ENCODE measurements at regions not wholly inside any gene's neighbourhood (a gene's known extent, or its start where the extent isn't known, plus 50 kb on each side); places are given as distances from the start of the nearest gene placed in this dataset.

DNA sequence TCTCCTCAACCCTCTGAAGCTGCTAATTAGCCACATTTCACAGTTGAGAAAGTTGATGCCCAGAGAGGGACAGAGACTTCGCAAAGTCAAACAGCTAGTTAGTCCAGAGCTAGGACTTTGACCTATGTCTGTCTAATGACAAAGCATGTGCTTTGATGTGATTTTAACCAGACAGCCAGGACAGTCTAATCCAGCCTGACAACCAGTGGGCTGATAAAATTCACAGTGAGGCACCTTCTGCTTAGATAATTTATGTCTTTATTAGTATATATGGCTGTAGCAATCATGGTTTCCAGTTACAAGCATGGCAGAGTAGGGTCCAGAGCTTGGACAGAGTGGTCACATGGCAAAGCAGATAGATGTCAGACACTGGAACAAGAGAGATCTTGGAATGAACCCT, 133.6 kb upstream of the C1QTNF7 start:
- DNase-seq = no peak

GRCh38 chr4:15294832-15295231, 133.0 kb upstream of the C1QTNF7 start:
- DNase-seq = no peak

DNA sequence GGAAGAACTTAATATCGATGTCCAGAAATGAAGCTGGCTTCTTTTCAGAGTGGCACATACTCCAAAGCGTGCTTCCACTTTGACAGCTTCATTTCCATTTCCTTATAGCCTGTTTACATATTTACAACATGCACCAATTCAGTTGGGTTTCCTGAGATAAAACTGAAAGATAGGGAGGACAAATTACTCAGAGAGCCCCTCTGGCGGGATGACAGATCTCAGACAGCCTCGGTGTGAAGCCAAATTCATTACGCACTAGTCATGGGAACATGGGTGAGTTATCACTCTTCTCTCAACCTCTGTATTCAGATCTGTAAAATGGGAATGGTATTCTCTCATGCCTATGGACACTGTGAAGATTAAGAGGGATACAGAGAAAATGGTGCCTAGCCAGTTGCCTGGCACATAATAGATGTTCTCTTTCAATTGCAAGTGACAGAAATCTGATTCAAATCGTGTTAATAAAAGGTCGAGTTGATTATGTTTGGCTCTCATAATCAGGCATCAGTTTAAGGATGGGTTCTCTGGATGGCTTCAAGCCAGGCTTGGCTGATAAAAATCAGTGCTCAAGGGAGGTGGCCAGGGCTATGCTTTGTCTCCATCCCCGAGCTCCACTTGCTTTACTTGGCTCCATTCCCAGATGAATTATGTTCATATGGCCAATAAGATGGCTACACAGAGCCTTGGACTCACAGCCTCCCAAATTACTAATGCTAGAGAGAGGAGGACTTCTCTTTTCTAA, 132.2 kb upstream of the C1QTNF7 start:
- no peak for DNase-seq

DNA sequence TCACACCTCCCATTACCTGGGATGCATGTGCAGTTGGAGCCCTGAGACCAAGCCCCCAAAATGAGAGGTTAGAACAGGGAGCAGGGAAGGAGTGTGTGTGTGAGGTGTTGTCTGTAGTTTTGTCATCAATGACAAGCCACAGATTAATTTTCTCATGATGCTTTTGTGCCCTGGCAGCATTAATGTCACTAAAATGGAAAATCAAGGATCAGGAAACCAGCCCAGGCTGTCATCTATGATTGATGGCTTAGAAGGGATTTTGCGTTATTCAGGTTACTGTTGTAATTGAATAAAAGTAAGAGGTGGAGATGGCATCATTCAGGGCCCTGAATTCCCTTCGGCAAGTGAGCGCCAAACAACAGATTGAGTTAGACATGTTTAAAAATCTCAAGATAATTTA, 130.5 kb upstream of the C1QTNF7 start:
- no peak for DNase-seq

GRCh38 chr4:15299627-15300026, 128.2 kb upstream of the C1QTNF7 start:
- no peak for DNase-seq

GRCh38 chr4:15303052-15303641, 124.7 kb upstream of the C1QTNF7 start:
- DNase-seq = no peak

- no peak for DNase-seq
These were observed 112.9 kb upstream of the C1QTNF7 start for GRCh38 chr4:15314974-15315373.

DNA sequence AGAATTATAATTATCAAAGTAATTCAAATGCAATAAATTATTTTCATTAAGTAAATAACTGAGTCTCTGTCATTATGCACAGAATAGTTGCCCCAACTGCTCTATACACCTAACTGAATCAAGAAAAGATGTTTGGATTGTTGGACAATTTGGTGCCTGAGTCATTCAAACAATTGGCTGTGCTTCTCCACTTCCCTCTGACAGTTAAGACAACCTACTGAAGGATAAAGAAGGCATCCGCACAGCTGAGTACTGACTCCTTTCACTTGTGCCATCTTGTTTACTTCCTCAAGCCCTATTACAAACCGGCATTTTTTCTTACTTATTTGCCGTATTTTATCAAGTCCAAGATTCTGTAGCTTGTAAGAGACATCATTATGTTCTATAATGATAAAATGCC, 110.6 kb upstream of the C1QTNF7 start:
- no peak for DNase-seq

GRCh38 chr4:15318621-15319348, 109.0 kb upstream of the C1QTNF7 start:
- DNase-seq = no peak

DNA sequence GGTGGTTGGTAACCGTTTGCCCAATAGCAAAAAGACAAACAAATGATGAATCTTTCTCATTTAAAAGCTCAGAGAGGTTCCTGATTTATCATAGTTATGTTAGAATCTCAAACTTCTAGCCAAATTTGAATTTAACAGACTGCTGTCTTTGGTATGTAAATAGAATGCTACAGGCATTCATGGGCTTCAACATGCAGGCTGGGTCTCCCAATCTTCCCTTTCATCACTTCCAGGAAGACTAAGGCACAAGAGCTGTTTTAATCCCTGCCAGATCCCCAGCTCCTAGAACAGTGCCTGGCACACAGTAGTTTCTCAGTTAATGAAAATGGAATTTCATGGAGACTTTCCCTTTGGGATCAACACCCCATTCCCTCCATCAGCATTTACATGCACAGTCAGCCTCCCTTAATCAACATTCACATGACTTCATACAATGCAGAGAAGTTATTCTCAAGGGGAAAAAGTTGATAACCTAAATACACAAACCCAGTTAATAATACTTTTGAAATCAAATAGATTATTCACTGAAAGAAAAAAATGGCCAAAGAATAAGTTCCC, 107.6 kb upstream of the C1QTNF7 start:
- no peak for DNase-seq

DNA sequence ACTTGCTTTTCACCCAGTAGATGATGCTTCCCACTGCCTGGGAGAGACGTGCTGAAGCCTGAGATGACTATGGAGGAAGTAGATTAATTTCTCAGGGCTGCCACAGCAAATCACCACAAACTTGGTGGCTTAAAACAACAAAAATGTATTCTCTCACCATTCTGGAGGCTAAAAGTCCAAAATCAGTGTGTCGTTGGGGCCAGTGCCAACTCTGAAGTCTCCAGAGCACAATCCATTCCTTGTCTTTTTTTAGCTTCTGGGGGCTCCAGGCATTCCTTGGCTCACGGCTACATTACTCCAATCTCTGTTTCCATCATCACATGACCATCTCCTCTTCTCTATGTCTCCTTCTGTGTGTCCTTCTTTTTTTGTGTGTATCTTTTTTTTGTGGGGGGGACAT, 105.8 kb upstream of the C1QTNF7 start:
- no peak for DNase-seq

- no peak for DNase-seq
These were observed 101.8 kb upstream of the C1QTNF7 start for GRCh38 chr4:15325987-15326386.

DNA sequence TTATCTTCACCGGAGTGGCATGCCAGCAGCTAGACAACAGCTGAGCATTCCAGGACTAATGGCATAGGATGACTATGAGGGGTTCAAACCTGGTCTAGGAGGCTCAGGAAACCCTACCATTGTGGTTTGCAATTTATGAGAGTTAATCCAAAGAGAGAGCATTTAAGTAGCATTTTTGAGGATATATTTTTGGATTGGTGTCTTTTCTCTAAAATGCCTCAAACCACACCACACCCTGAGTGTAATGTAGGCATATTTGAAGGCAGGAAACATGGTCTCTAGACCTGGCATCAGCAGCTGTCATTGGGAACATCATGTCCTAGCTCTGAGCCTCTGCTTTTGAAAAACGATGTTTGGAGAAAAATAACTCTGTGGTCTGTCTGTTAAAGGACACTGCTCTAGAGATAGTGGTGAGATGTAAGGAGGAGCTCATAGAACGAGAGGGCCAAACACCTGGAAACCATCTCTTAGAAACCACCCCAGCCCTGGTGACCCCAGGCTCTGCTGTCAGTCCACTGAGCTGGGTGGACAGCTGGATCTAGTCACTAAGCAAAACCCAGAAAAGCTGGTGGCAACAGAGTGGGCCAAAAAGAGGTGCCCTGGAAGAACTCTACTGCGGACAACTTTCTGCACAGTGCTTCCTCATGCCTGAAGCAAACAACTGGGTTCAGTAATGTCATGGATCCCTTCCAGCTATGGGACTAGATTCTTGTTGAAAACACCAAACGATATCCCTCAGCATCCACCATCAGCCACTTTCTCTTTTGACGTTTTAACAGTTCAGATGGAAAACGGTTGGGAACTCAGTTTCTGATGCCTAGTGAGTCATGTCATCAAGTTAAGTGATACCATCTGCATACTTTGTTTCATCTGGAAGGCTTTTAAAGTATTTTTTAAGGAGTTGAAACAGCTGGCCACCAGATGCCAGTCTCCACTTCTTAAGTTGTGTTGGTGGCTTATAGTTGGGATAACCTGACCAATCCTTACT, 100.2 kb upstream of the C1QTNF7 start:
- no peak for DNase-seq

DNA sequence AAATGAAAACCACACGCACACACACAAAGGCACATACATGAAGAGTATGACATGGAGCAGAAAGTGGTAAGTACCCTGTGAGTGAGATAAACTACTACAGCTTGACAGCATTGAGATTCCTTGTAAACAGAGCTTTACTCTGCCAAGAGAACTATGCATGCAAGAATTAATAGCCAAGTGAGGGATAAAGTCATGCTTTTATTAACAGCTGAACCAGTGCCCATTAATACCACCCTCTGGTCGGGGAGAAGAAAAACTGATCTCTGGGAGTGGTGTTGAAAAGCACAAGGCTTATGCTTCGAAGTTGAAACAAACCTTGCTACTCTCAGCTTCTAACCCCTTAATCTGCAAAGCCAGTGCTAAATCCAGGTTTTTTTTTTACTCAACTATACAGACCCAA, 95.9 kb upstream of the C1QTNF7 start:
- DNase-seq = no peak

- no peak for DNase-seq
These were observed 95.5 kb upstream of the C1QTNF7 start for GRCh38 chr4:15332377-15332776.

DNA sequence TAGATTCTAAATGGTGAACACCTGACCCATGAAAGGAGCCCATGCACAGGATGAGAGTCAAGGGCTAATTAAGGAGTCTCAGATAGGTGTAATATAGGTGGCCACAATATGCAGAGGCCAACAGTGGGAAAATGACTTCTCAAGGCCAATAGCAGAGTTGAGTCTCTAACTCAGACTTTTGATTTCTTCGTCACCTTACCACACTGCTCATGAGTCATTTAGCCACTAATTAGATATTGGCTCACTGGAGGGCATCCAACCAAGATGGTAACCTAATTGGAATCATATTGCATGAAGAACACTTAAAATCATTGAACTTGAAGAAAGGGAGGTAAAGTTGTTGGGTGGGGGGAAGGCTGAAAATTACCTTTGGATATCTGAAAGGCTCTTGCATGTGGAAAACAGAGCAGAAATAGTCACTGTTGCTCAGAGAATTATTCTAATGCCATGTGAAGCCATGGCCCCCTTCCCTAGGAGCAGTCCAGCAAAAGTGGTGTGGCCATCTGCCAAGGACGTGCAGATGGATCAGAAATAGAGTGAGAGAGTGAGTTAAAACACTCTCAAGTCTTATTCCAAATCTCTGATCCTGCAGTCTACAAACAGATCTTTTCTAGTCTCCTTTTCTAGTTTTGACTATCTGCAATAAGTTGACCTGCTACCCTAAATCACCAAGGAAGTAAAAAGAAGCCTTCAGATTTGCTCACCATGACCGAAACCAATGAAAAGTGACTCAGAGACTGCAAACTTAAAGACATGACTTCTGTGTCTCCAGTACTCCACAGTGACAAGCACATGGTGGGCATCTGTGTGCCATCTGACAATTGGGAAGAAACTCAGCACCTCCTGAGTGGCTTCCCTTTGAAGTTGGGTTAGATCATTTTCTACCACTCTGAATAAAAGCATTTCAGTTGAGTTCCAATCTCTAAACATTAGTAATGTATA, 93.9 kb upstream of the C1QTNF7 start:
- peak; percentile 41 for DNase-seq

DNA sequence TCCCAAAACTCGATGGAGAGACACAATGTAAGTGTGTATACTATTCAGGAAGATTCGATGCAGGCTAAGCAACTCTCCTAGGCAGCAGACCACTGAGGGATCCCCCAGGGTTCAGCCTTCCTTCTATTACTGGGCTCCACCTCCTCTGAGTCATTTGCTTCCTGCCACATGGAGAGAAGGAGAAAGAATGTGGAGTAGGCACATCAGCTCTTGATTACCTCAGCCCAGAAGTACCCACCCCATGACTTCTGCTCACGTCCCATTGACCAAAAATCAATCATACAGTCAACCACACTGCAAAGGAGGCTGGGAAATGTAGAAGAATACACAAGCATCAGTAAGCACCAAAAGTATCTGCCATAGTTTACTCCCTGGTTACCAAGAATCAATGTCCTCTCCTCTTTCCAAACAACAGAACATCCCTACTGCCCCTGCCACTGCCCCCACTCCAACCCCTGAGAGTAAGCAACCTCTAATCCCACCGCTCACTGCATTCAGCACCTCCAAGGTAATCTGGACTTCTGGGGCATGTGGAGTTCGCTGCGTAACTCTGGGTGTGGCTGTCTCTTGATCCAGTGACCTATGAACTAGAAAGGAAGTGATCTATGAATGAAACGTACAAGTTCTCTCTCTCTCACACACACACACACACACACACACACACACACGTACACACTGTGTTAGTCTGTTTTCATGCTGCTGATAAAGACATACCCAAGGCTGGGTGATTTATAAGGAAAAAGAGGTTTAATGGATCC, 91.2 kb upstream of the C1QTNF7 start:
- DNase-seq = peak; percentile 46

DNA sequence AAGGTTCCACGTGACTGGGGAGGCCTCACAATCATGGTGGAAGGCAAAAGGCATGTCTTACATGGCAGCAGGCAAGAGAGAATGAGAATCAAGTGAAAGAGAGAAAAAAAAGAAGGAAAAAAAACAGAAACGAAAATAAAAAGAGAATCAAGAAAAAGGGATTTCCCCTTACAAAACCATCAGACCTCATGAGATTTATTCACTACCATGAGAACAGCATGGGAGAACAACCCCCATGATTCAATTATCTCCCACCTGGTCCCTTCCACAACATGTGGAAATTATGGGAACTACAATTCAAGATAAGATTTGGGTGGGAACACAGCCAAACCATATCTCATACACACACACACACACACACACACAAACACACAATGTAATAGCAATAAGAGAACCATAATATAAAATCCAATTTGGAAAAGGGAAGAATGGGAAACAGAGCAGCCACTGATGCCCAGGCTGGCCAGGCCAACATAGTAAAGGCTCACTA, 90.6 kb upstream of the C1QTNF7 start:
- DNase-seq = peak; percentile 73

GRCh38 chr4:15339737-15340136, 88.1 kb upstream of the C1QTNF7 start:
- DNase-seq = peak; percentile 50

GRCh38 chr4:15340332-15340731, 87.5 kb upstream of the C1QTNF7 start:
- no peak for DNase-seq

Measured in inflammatory macrophage treated with lipopolysaccharide for 4 hours (primary cell).